HUES6 (cell line): ENCODE measurements at regions not wholly inside any gene's neighbourhood (a gene's known extent, or its start where the extent isn't known, plus 50 kb on each side); places are given as distances from the start of the nearest gene placed in this dataset.

Experiments
- H3K27ac ChIP-seq: 2 replicates; pipeline ENCODE4 v1.7.0; 2013; ENCODE audit warnings: low read depth, mild to moderate bottlenecking, low read length, inconsistent platforms
- H3K27me3 ChIP-seq: 2 replicates; pipeline ENCODE4 v1.6.1; 2013; ENCODE audit warnings: low read length; ENCODE audit not compliant: control insufficient read depth, insufficient read depth
- H3K36me3 ChIP-seq: 2 replicates; pipeline ENCODE4 v1.6.1; 2013; ENCODE audit warnings: low read length; ENCODE audit not compliant: control insufficient read depth, insufficient read depth
- H3K4me1 ChIP-seq: 2 replicates; pipeline ENCODE4 v1.6.1; 2013; ENCODE audit warnings: low read length; ENCODE audit not compliant: control insufficient read depth, insufficient read depth
- H3K4me3 ChIP-seq: 2 replicates; pipeline ENCODE4 v1.5.1; 2013; ENCODE audit warnings: low read depth, low read length
- H3K9ac ChIP-seq: one replicate; pipeline ENCODE4 v1.6.1; 2013; ENCODE audit warnings: mild to moderate bottlenecking, low read length
- H3K9me3 ChIP-seq: 2 replicates; pipeline ENCODE4 v1.6.1; 2013; ENCODE audit warnings: low read depth, low read length; ENCODE audit not compliant: control insufficient read depth, insufficient read depth

DNA sequence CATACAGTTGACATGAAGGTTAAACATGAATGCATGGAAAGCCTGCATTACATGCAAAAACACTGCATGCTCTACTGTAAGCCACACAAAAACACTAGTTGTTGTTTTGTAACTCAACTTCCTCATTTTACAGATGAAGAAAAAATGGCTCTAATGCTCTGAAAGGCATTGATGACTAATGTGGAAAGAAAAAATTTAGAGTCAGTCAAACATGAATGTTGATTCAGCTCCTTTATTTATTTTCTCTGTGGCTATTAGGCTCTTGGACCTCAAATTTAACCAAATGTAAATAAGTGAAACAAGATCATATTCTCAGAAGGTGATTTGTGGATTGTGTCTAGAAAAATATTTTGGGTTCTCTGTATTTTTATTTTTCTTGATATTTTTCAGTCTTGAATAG lies 336.7 kb upstream of the ZNF717 start:
- Histone ChIP-seq H3K9me3 (no peaks in the 10 kb centered on the region), H3K27ac (no peak overlapping the region), H3K4me3 (no peak overlapping the region), H3K27me3 (no peaks in the 10 kb centered on the region), H3K9ac (no peak overlapping the region), H3K36me3 (no peaks in the 10 kb centered on the region), H3K4me1 (no peaks in the 10 kb centered on the region; the same call in 1 of the 2 replicates)

DNA sequence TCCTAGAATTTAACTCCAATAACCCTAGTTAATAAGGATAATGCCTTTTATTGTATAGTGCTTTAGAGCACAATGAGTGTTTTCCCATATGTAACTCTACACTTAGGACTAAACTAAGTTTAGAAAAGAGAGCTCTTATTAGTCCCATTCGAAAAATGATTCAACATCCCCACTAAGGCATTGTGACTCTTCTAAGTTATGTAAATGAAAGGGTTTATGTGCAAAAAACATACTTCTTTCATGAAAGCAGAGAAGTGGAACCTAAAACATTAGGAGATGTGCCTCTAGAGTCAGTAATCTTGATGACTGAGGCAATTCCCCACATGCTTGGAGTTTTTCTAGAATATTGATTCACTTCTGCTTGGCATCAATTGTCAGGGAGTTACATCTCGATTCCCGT lies 344.1 kb upstream of the ZNF717 start:
- Histone ChIP-seq H3K9ac (no peak overlapping the region), H3K27me3 (no peaks in the 10 kb centered on the region), H3K4me3 (no peak overlapping the region), H3K36me3 (no peaks in the 10 kb centered on the region), H3K27ac (no peak overlapping the region), H3K9me3 (no peaks in the 10 kb centered on the region), H3K4me1 (no peaks in the 10 kb centered on the region)

DNA sequence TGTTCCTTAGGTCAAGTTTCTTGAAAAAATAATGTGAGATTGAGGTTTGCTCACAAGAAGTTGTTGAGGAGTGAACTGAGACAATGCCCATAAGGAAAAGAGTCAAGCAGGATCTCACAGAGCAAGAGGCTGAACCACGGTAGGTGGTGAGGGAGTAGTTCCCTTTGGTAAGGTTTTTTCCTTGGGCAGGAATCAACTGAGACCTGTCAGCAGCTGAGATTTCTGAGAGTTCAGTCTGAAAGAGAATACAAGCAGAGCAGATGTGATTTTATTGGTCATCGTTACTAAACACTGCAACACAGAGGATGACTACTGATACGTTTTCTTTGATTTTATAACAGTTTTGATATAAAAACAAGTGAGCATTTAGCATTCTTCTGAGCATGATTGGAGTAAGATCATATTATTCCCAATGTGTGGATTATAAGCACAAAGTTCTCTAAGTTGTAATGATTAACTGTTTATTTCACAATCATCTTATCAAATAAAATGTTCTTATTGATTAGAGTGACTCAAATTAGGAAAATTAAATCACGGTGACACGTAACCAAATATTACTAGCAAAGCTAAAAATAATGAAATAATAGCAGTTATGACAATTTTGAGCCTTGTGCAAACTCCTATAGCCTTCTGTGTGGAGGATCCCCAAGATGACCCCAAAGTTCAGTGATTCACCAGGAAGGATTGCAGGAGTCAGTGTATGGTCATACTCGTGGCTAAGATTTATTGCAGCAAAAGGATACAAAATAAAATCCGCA lies 346.2 kb upstream of the ZNF717 start:
- no peaks in the 10 kb centered on the region for H3K36me3 ChIP-seq
- H3K4me1 ChIP-seq, result no peaks in the 10 kb centered on the region
- no peak overlapping the region for H3K4me3 ChIP-seq
- no peaks in the 10 kb centered on the region for H3K9me3 ChIP-seq
- no peak overlapping the region for H3K27ac ChIP-seq
- no peak overlapping the region for H3K9ac ChIP-seq
- H3K27me3 ChIP-seq, result no peaks in the 10 kb centered on the region

DNA sequence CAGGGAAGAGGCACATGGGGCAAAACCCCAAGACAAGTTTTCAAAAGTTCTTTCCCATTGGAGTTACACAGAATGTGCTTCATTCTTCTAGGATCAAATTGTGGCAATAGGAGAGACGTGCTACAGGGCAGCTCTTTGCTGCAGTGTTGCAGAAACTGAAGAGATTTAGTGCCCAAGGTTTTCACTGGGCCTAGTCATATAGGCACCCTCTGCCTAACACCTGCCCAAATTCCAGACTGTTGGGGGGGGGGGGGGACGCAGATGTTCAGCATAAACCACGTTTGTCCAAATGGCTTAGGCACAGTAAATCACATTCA lies 346.8 kb upstream of the ZNF717 start:
- no peak overlapping the region for H3K9ac ChIP-seq
- no peak overlapping the region for H3K4me3 ChIP-seq
- no peaks in the 10 kb centered on the region for H3K27me3 ChIP-seq
- H3K36me3 ChIP-seq, result no peaks in the 10 kb centered on the region
- H3K27ac ChIP-seq, result no peak overlapping the region
- H3K4me1 ChIP-seq, result no peaks in the 10 kb centered on the region
- H3K9me3 ChIP-seq, result no peaks in the 10 kb centered on the region

DNA sequence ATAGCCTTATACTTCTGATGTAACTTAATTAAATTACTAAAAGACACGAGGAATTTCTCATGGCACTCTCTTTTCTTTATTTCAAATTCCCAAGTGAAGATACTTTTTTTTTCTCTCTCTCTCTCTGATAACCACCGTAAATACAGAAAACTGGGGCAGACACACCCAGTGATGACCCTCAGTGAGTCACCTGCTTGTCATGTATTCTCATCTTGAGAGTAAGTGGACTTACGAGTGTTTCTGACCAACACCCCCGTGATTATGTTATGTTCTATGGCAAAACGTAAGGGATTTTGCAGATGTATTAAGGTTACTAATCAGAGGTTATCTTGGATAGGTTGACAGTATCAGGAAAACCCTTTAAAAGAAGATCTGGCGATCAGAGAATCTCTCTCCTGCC lies 348.8 kb upstream of the ZNF717 start:
- no peak overlapping the region for H3K27ac ChIP-seq
- no peaks in the 10 kb centered on the region for H3K36me3 ChIP-seq
- H3K27me3 ChIP-seq, result no peaks in the 10 kb centered on the region
- no peaks in the 10 kb centered on the region for H3K9me3 ChIP-seq
- H3K4me3 ChIP-seq, result no peak overlapping the region
- H3K4me1 ChIP-seq, result no peaks in the 10 kb centered on the region
- no peak overlapping the region for H3K9ac ChIP-seq

DNA sequence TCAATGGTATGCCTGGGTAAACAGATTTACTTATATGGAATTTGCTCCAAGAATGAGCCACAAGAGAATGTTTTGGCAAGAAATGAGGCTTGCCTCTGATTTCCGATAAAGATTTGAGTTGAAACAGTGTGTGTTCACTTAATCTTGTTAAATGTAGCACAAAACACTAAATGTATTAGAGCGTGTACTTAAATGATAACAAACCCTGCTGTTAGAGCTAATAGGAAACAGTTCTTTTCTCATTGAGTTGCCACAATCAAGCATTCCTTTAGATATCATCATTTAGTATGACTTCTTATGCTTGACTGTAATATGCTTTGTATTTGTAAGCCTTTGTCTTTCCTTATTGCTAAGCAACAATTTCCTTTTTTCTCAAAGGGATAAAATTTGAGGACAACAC lies 353.6 kb upstream of the ZNF717 start:
- Histone ChIP-seq H3K9ac (no peak overlapping the region), H3K4me3 (no peak overlapping the region), H3K36me3 (no peaks in the 10 kb centered on the region), H3K4me1 (no peaks in the 10 kb centered on the region), H3K27ac (no peak overlapping the region), H3K27me3 (no peaks in the 10 kb centered on the region), H3K9me3 (no peaks in the 10 kb centered on the region)

DNA sequence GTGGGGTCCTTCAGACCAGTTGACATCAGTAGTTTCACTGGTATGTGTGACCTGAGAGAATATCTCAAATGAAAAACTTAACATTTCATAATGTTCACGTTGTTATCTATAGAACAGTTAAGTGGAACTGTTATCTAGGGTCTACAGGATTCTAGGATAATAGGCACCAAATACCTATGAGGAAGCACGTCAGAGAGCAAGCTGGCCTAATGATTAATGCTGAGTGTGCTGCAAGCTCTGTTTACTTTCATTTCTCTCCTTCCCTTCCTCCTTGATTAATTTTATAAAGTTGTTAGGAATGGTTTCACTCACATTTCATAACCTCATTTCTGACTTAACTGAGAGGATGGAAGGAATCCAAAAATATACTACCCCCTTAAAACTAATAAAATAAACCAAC lies 362.5 kb upstream of the ZNF717 start:
- Histone ChIP-seq H3K9ac (no peak overlapping the region), H3K4me1 (no peaks in the 10 kb centered on the region), H3K27ac (no peak overlapping the region), H3K36me3 (no peaks in the 10 kb centered on the region), H3K9me3 (peaks cover 5% of the 10 kb centered on the region), H3K27me3 (no peaks in the 10 kb centered on the region), H3K4me3 (no peak overlapping the region)

DNA sequence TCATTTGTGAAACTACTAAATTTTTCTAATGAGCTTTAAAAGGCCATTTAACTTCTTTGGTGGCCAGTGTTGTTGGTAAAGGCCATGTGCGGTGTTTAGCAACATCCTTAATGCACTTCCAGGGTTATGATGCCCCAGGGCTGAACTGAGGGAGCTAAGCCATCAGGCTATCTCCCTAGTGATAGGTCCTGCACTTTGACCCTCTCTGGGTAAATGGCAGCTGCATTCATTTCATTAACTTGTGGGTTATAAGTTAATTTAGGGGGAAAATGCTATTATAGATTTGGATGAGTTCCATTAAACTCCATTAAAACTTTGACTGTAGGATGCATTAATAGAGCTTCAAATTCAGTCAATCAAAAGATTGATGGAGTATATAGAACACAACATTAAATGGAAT lies 366.7 kb upstream of the ZNF717 start:
- Histone ChIP-seq H3K27ac (no peak overlapping the region), H3K4me1 (no peaks in the 10 kb centered on the region), H3K9me3 (peaks cover 5% of the 10 kb centered on the region), H3K9ac (no peak overlapping the region), H3K4me3 (no peak overlapping the region), H3K36me3 (no peaks in the 10 kb centered on the region), H3K27me3 (no peaks in the 10 kb centered on the region)

DNA sequence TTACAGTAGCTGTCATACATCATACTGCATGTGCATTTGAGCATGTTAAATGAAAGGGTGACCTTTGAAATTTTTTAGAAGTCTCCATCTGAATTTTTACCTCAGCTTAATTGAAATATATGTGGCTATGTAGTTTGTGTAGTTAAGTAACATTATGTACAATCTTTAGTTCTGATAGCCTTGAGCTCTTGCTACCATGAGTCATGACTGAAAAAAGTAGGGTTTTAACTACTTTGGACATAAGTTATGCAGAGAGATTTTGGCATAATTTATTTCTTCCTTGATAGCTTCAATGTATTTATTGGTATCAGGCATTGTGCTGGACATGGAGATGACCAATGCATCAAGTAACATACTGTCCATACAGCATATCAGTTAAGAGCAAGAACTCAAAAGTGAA lies 376.5 kb upstream of the ZNF717 start:
- no peaks in the 10 kb centered on the region for H3K9me3 ChIP-seq
- no peak overlapping the region for H3K9ac ChIP-seq
- H3K36me3 ChIP-seq, result no peaks in the 10 kb centered on the region
- no peaks in the 10 kb centered on the region for H3K4me1 ChIP-seq
- no peak overlapping the region for H3K4me3 ChIP-seq
- H3K27me3 ChIP-seq, result no peaks in the 10 kb centered on the region
- H3K27ac ChIP-seq, result no peak overlapping the region

DNA sequence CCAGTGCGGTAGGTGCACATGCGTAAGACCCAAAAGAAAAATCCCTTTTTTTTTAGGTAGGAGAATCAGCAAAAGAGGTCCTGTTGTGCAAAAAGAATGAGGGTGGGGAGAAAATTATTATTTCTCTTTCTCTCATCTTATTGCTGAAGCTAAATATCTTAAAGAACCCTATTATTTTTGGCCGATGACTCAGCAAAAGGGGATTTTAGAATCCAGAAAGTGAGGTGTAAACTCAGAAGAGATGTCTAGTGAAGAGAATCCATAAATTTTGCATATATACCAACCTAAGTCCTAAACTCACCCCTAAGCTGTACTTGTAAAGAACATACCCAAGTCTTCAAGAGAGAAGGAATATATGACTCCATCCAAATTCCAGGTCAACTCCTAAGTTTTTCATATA lies 386.3 kb upstream of the ZNF717 start:
- no peaks in the 10 kb centered on the region for H3K36me3 ChIP-seq
- no peak overlapping the region for H3K27ac ChIP-seq
- H3K4me1 ChIP-seq, result no peaks in the 10 kb centered on the region
- no peaks in the 10 kb centered on the region for H3K27me3 ChIP-seq
- H3K9ac ChIP-seq, result no peak overlapping the region
- no peaks in the 10 kb centered on the region for H3K9me3 ChIP-seq
- H3K4me3 ChIP-seq, result no peak overlapping the region

DNA sequence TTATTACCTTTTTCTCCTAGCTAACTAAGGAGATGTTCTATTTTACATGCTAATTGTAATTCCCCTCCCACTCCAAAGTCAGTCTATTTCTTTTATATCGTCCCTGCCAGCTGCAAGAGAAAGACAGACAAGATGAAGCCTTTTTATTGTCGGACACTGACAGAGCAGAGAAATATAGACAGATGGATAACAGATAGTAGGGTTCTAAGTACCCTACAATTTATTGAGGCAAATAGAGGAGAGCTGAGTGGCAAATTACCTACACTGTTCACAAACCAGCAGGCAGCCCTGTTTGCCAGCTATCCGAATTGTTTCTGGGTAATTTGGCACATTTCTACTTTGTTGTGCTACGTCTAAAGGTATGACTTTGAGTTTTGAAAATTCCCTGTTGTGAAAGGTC lies 392.3 kb upstream of the ZNF717 start:
- H3K9me3 ChIP-seq, result no peaks in the 10 kb centered on the region
- H3K4me3 ChIP-seq, result no peak overlapping the region
- H3K36me3 ChIP-seq, result no peaks in the 10 kb centered on the region
- no peak overlapping the region for H3K9ac ChIP-seq
- no peak overlapping the region for H3K27ac ChIP-seq
- no peaks in the 10 kb centered on the region for H3K4me1 ChIP-seq
- H3K27me3 ChIP-seq, result no peaks in the 10 kb centered on the region

DNA sequence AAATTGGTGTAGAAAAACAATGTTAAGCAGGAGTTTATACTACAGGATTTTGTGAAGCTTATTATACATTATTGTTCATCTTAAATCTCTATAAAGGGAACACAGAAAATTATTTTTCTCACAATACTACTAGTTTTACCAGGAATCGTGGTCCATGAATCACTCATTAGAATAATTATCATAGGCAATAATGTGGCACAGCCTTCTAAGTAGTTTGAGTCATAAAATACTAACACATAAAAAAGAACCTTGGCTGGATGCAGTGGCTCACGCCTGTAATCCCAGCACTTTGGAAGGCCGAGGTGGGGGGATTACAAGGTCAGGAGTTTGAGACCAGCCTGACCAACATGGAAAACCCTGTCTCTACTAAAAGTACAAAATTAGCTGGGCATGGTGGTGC lies 393.1 kb upstream of the ZNF717 start:
- Histone ChIP-seq H3K36me3 (no peaks in the 10 kb centered on the region), H3K27ac (no peak overlapping the region), H3K4me3 (no peak overlapping the region), H3K9me3 (no peaks in the 10 kb centered on the region), H3K9ac (no peak overlapping the region), H3K4me1 (no peaks in the 10 kb centered on the region), H3K27me3 (no peaks in the 10 kb centered on the region)
